ENCODE measurements at regions not wholly inside any gene's neighbourhood (a gene's known extent, or its start where the extent isn't known, plus 50 kb on each side); places are given as distances from the start of the nearest gene placed in this dataset.

- TF ChIP-seq ZNF274 (IDR thresholded peaks at IDR 0.05; ENCODE audit: low read depth, low read length) = no peak
Measured at GRCh38 chr18:2368102-2368501, 203.2 kb downstream of the METTL4 start (continued).

- Histone ChIP-seq H3K9me3 (ENCODE audit: control insufficient read depth in 1 of 2, insufficient read depth in 1 of 2, low read depth in 1 of 2, low read length in 2 of 2) (no peaks in the 10 kb centered on the region), H3K9me2 (ENCODE audit: insufficient read depth) (no peaks in the 10 kb centered on the region), H3K79me2 (ENCODE audit: insufficient read depth, low read length) (no peaks in the 10 kb centered on the region), H3K4me1 (ENCODE audit: control insufficient read depth in 1 of 2, insufficient read depth in 2 of 2, low read length in 2 of 2) (no peaks in the 10 kb centered on the region), H3K4me2 (ENCODE audit: low read length) (no peak overlapping the region), H3K27ac (ENCODE audit: low read depth, low read length) (no peak overlapping the region), H3K4me3 (replicated peaks in 1 of 2; ENCODE audit: low read depth in 1 of 2, low read length in 2 of 2) (no peak overlapping the region), H3K9ac (ENCODE audit: low read length) (no peak overlapping the region), H2AFZ (ENCODE audit: low read depth, low read length, poor library complexity, severe bottlenecking) (no peak overlapping the region), H3K27me3 (ENCODE audit: insufficient read depth, low read length) (no peaks in the 10 kb centered on the region), H3K36me3 (ENCODE audit: control insufficient read depth in 1 of 2, insufficient read depth in 2 of 2, low read length in 2 of 2) (no peaks in the 10 kb centered on the region), H4K20me1 (ENCODE audit: insufficient read depth) (no peaks in the 10 kb centered on the region)
- ChIA-PET RAD21 (ENCODE audit: low non-redundant PET in 1 of 2, low total read pairs in 2 of 2, uncharacterized antibody in 2 of 2, unreplicated experiment in 2 of 2) (no interaction called here), POLR2A (no interaction called here), CTCF (no interaction called here)
- DNase-seq (ENCODE audit: low read depth, low spot score) (no peak), ATAC-seq (no peak)
- no peak for TF ChIP-seq REST (IDR thresholded peaks at IDR 0.05; ENCODE audit: low read depth)
- no peak for TF ChIP-seq SRF (IDR thresholded peaks at IDR 0.05; ENCODE audit: low read depth)
- no peak for TF ChIP-seq TCF7L2 (IDR thresholded peaks at IDR 0.05; ENCODE audit: borderline replicate concordance, extremely low read depth, insufficient read depth, insufficient read length)
- TF ChIP-seq CTCF (IDR thresholded peaks at IDR 0.05 in 2 of 3, conservative IDR thresholded peaks at IDR 0.05 in 1 of 3; ENCODE audit: borderline replicate concordance in 1 of 3, insufficient read depth in 1 of 3, low read depth in 2 of 3, low read length in 2 of 3) = no peak
- no peak for TF ChIP-seq CBX3 (IDR thresholded peaks at IDR 0.05; ENCODE audit: low read depth)
- no peak for TF ChIP-seq RAD21 (IDR thresholded peaks at IDR 0.05; ENCODE audit: low read depth)
- no peak for TF ChIP-seq EZH2 (IDR thresholded peaks at IDR 0.05)
- TF ChIP-seq JUND (IDR thresholded peaks at IDR 0.05) = no peak
- TF ChIP-seq, protein P1, sequence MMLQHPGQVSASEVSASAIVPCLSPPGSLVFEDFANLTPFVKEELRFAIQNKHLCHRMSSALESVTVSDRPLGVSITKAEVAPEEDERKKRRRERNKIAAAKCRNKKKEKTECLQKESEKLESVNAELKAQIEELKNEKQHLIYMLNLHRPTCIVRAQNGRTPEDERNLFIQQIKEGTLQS (IDR thresholded peaks at IDR 0.05) = no peak
- no peak for TF ChIP-seq ZFX (IDR thresholded peaks at IDR 0.05)
- TF ChIP-seq POLR2AphosphoS5 (IDR thresholded peaks at IDR 0.05; ENCODE audit: low read depth, low read length) = no peak
- no peak for TF ChIP-seq YY1 (IDR thresholded peaks at IDR 0.05; ENCODE audit: extremely low read depth, insufficient replicate concordance, low read depth, low read length)
- intact Hi-C loops (cut with micrococcal nuclease) = no loop called here
- BruUV-seq (replicated peaks) = no TSS peak
Measured at GRCh38 chr18:2376707-2377106, 194.6 kb downstream of the METTL4 start.
